MM.1S (cell line): ENCODE measurements at regions not wholly inside any gene's neighbourhood (a gene's known extent, or its start where the extent isn't known, plus 50 kb on each side); places are given as distances from the start of the nearest gene placed in this dataset.

Experiments used
- DNase-seq: peaks from one replicate; pipeline ENCODE4 v3.0.0-alpha.2; 2015
- H2AFZ ChIP-seq: fragments of 300-600 bp; sonication (generic); 2 replicates; pipeline ENCODE4 v1.6.0; 2016; ENCODE audit warnings: antibody characterized with exemption, low read length
- H3F3A ChIP-seq: fragments of 300-600 bp; sonication (generic); 2 replicates; pipeline ENCODE4 v1.6.1; 2016; ENCODE audit warnings: mild to moderate bottlenecking, antibody characterized with exemption, low read length, moderate library complexity, mixed read lengths; ENCODE audit not compliant: insufficient read depth
- H3K27ac ChIP-seq: fragments of 300-600 bp; sonication (generic); 2 replicates; pipeline ENCODE4 v1.5.1; 2016; ENCODE audit warnings: mild to moderate bottlenecking, low read length
- H3K27me3 ChIP-seq: fragments of 300-600 bp; sonication (generic); replicated peaks from 2 replicates; pipeline ENCODE4 v1.6.0; 2016; ENCODE audit warnings: low read length; ENCODE audit not compliant: insufficient read depth
- H3K36me3 ChIP-seq: fragments of 300-600 bp; sonication (generic); replicated peaks from 2 replicates; pipeline ENCODE4 v1.6.1; 2016; ENCODE audit warnings: mild to moderate bottlenecking, low read length, mixed read lengths; ENCODE audit not compliant: insufficient read depth
- H3K4me1 ChIP-seq: fragments of 300-600 bp; sonication (generic); 2 replicates; pipeline ENCODE4 v1.6.1; 2016; ENCODE audit warnings: low read length, mixed read lengths
- H3K4me2 ChIP-seq: fragments of 300-600 bp; sonication (generic); 2 replicates; pipeline ENCODE4 v1.6.0; 2016; ENCODE audit warnings: low read depth, low read length
- H3K4me3 ChIP-seq: fragments of 300-600 bp; sonication (generic); 2 replicates; pipeline ENCODE4 v1.5.1; 2016; ENCODE audit warnings: low read length, mixed read lengths
- H3K79me2 ChIP-seq: fragments of 300-600 bp; sonication (generic); 2 replicates; pipeline ENCODE4 v1.6.1; 2016; ENCODE audit warnings: mixed run types, low read length, mixed read lengths
- H3K9ac ChIP-seq: fragments of 300-600 bp; sonication (generic); 2 replicates; pipeline ENCODE4 v1.6.1; 2016; ENCODE audit warnings: low read length, mixed read lengths
- H3K9me2 ChIP-seq: fragments of 300-600 bp; sonication (generic); replicated peaks from 2 replicates; pipeline ENCODE4 v1.6.1; 2016; ENCODE audit warnings: mild to moderate bottlenecking, low read length, mixed read lengths; ENCODE audit not compliant: insufficient read depth
- H3K9me3 ChIP-seq: fragments of 300-600 bp; sonication (generic); replicated peaks from 2 replicates; pipeline ENCODE4 v1.6.1; 2016; ENCODE audit warnings: mild to moderate bottlenecking, low read length, mixed read lengths; ENCODE audit not compliant: insufficient read depth
- H4K20me1 ChIP-seq: fragments of 300-600 bp; sonication (generic); 2 replicates; pipeline ENCODE4 v1.6.1; 2016; ENCODE audit warnings: mild to moderate bottlenecking, low read length, moderate library complexity, mixed read lengths; ENCODE audit not compliant: insufficient read depth
- EZH2 ChIP-seq: fragments of 300-600 bp; sonication (generic); optimal IDR thresholded peaks from 2 replicates; pipeline ENCODE3; 2017; ENCODE audit warnings: low read depth, mild to moderate bottlenecking, antibody characterized with exemption, low read length, mixed read lengths
- EZH2phosphoT487 ChIP-seq: fragments of 300-600 bp; sonication (generic); IDR thresholded peaks from 2 replicates; pipeline ENCODE4 v1.6.1; 2018; ENCODE audit warnings: antibody characterized with exemption, low read length
- TF ChIP-seq, protein P1 (sequence below): fragments of 300-600 bp; sonication (generic); IDR thresholded peaks from 2 replicates; pipeline ENCODE4 v1.5.1; 2016; ENCODE audit warnings: antibody characterized with exemption, low read length, mixed read lengths

GRCh38 chr7:118711688-118712087 is 487.2 kb downstream of the ANKRD7 start:
- TF ChIP-seq EZH2 (no peak), EZH2phosphoT487 (no peak)
- TF ChIP-seq, protein P1, sequence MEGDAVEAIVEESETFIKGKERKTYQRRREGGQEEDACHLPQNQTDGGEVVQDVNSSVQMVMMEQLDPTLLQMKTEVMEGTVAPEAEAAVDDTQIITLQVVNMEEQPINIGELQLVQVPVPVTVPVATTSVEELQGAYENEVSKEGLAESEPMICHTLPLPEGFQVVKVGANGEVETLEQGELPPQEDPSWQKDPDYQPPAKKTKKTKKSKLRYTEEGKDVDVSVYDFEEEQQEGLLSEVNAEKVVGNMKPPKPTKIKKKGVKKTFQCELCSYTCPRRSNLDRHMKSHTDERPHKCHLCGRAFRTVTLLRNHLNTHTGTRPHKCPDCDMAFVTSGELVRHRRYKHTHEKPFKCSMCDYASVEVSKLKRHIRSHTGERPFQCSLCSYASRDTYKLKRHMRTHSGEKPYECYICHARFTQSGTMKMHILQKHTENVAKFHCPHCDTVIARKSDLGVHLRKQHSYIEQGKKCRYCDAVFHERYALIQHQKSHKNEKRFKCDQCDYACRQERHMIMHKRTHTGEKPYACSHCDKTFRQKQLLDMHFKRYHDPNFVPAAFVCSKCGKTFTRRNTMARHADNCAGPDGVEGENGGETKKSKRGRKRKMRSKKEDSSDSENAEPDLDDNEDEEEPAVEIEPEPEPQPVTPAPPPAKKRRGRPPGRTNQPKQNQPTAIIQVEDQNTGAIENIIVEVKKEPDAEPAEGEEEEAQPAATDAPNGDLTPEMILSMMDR, result no peak
- Histone ChIP-seq H2AFZ (no peak overlapping the region), H3K27me3 (no peaks in the 10 kb centered on the region), H3K27ac (no peak overlapping the region), H3K9me2 (no peaks in the 10 kb centered on the region), H3K4me2 (no peak overlapping the region), H3K9ac (no peak overlapping the region), H3F3A (no peaks in the 10 kb centered on the region), H3K79me2 (no peaks in the 10 kb centered on the region), H3K36me3 (no peaks in the 10 kb centered on the region), H3K4me1 (no peaks in the 10 kb centered on the region), H4K20me1 (no peaks in the 10 kb centered on the region), H3K9me3 (no peaks in the 10 kb centered on the region), H3K4me3 (no peak overlapping the region)
- no peak for DNase-seq

DNA sequence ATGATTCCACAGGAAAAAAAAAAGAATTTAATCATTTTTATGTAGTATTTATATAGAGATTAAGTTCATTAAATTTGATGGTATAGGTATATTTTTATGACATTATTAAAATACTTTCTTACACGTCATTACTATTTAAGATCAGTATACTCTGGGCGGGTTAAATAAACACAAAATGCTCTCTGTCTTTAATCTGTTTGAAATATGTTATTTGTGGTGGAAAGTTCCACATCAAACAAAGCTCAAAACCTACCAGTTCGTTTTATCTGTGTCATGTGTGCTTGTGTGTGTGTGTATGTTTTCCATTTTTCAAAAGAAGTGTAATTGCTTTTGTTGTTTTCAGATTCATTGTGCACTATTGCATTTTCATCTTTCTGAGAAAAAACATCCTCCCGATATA is 488.5 kb downstream of the ANKRD7 start:
- Histone ChIP-seq H3K4me1 (no peaks in the 10 kb centered on the region), H3K27me3 (no peaks in the 10 kb centered on the region), H3K9me3 (no peaks in the 10 kb centered on the region), H2AFZ (no peak overlapping the region), H3K9ac (no peak overlapping the region), H3F3A (no peaks in the 10 kb centered on the region), H3K4me3 (no peak overlapping the region), H3K27ac (no peak overlapping the region), H3K79me2 (no peaks in the 10 kb centered on the region), H4K20me1 (no peaks in the 10 kb centered on the region), H3K4me2 (no peak overlapping the region), H3K36me3 (no peaks in the 10 kb centered on the region), H3K9me2 (no peaks in the 10 kb centered on the region)
- TF ChIP-seq, protein P1, result no peak
- no peak for TF ChIP-seq EZH2phosphoT487
- no peak for TF ChIP-seq EZH2
- DNase-seq, result no peak

GRCh38 chr7:118720632-118721031 is 496.1 kb downstream of the ANKRD7 start:
- no peaks in the 10 kb centered on the region for H4K20me1 ChIP-seq
- no peaks in the 10 kb centered on the region for H3K9me3 ChIP-seq
- no peaks in the 10 kb centered on the region for H3K4me1 ChIP-seq
- H3K4me2 ChIP-seq, result no peak overlapping the region
- no peak overlapping the region for H2AFZ ChIP-seq
- no peaks in the 10 kb centered on the region for H3K27me3 ChIP-seq
- no peak overlapping the region for H3K4me3 ChIP-seq
- no peak overlapping the region for H3K27ac ChIP-seq
- DNase-seq, result no peak
- no peaks in the 10 kb centered on the region for H3K9me2 ChIP-seq
- H3K79me2 ChIP-seq, result no peaks in the 10 kb centered on the region
- no peaks in the 10 kb centered on the region for H3F3A ChIP-seq
- TF ChIP-seq, protein P1, result no peak
- TF ChIP-seq EZH2phosphoT487 (no peak), EZH2 (no peak)
- no peaks in the 10 kb centered on the region for H3K36me3 ChIP-seq
- H3K9ac ChIP-seq, result no peak overlapping the region
